ENCODE measurements at regions not wholly inside any gene's neighbourhood (a gene's known extent, or its start where the extent isn't known, plus 50 kb on each side); places are given as distances from the start of the nearest gene placed in this dataset.

- H3K27me3 ChIP-seq (ENCODE audit: low read length), result no peaks in the 10 kb centered on the region
- no peaks in the 10 kb centered on the region for H4K20me1 ChIP-seq (ENCODE audit: low read depth, low read length)
- no peaks in the 10 kb centered on the region for H3F3A ChIP-seq (ENCODE audit: insufficient read depth)
- no peaks in the 10 kb centered on the region for H3K79me2 ChIP-seq (ENCODE audit: insufficient read depth, low read length)
- no peaks in the 10 kb centered on the region for H3K9me2 ChIP-seq (replicated peaks; ENCODE audit: insufficient read depth, low read length)
- no peak overlapping the region for H3K9ac ChIP-seq (ENCODE audit: low read length)
- H3K36me3 ChIP-seq (ENCODE audit: low read length), result no peaks in the 10 kb centered on the region
- no peak overlapping the region for H3K27ac ChIP-seq (ENCODE audit: low read depth, low read length)
- no peak overlapping the region for H3K4me2 ChIP-seq (ENCODE audit: low read depth, low read length, poor library complexity, severe bottlenecking)
- TF ChIP-seq EZH2phosphoT487 (conservative IDR thresholded peaks at IDR 0.05; ENCODE audit: low read length) (no peak), CTCF (IDR thresholded peaks at IDR 0.05; ENCODE audit: insufficient read depth, low read length, poor library complexity, severe bottlenecking) (peak; percentile 14)
- H2AFZ ChIP-seq (ENCODE audit: low read depth, low read length, severe bottlenecking), result no peak overlapping the region
- H3K9me3 ChIP-seq (ENCODE audit: insufficient read depth, low read length), result no peaks in the 10 kb centered on the region
- no peak overlapping the region for H3K4me3 ChIP-seq (ENCODE audit: insufficient read depth, low read length, poor library complexity, severe bottlenecking)
Measured at GRCh38 chr3:13192471-13193213, 119.4 kb upstream of the IQSEC1 start.

GRCh38 chr3:13191016-13191415, 117.8 kb upstream of the IQSEC1 start:
- H3K27me3 ChIP-seq (ENCODE audit: low read length), result no peaks in the 10 kb centered on the region
- H3K27ac ChIP-seq (ENCODE audit: low read depth, low read length), result no peak overlapping the region
- no peak overlapping the region for H3K4me2 ChIP-seq (ENCODE audit: low read depth, low read length, poor library complexity, severe bottlenecking)
- H2AFZ ChIP-seq (ENCODE audit: low read depth, low read length, severe bottlenecking), result no peak overlapping the region
- H3K9me3 ChIP-seq (ENCODE audit: insufficient read depth, low read length), result no peaks in the 10 kb centered on the region
- H4K20me1 ChIP-seq (ENCODE audit: low read depth, low read length), result no peaks in the 10 kb centered on the region
- no peak for TF ChIP-seq EZH2phosphoT487 (conservative IDR thresholded peaks at IDR 0.05; ENCODE audit: low read length)
- TF ChIP-seq CTCF (IDR thresholded peaks at IDR 0.05; ENCODE audit: insufficient read depth, low read length, poor library complexity, severe bottlenecking), result no peak
- no peak overlapping the region for H3K9ac ChIP-seq (ENCODE audit: low read length)
- no peaks in the 10 kb centered on the region for H3K36me3 ChIP-seq (ENCODE audit: low read length)
- no peak overlapping the region for H3K4me3 ChIP-seq (ENCODE audit: insufficient read depth, low read length, poor library complexity, severe bottlenecking)
- no peaks in the 10 kb centered on the region for H3K9me2 ChIP-seq (replicated peaks; ENCODE audit: insufficient read depth, low read length)
- H3K79me2 ChIP-seq (ENCODE audit: insufficient read depth, low read length), result no peaks in the 10 kb centered on the region
- no peaks in the 10 kb centered on the region for H3F3A ChIP-seq (ENCODE audit: insufficient read depth)

GRCh38 chr3:13190378-13190765, 117.1 kb upstream of the IQSEC1 start:
- Histone ChIP-seq H3K9me3 (ENCODE audit: insufficient read depth, low read length) (no peaks in the 10 kb centered on the region), H2AFZ (ENCODE audit: low read depth, low read length, severe bottlenecking) (no peak overlapping the region), H4K20me1 (ENCODE audit: low read depth, low read length) (no peaks in the 10 kb centered on the region), H3K9me2 (replicated peaks; ENCODE audit: insufficient read depth, low read length) (no peaks in the 10 kb centered on the region), H3K4me3 (ENCODE audit: insufficient read depth, low read length, poor library complexity, severe bottlenecking) (no peak overlapping the region), H3K9ac (ENCODE audit: low read length) (no peak overlapping the region), H3K4me2 (ENCODE audit: low read depth, low read length, poor library complexity, severe bottlenecking) (no peak overlapping the region), H3K36me3 (ENCODE audit: low read length) (no peaks in the 10 kb centered on the region), H3K27me3 (ENCODE audit: low read length) (no peaks in the 10 kb centered on the region), H3K79me2 (ENCODE audit: insufficient read depth, low read length) (no peaks in the 10 kb centered on the region), H3F3A (ENCODE audit: insufficient read depth) (no peaks in the 10 kb centered on the region), H3K27ac (ENCODE audit: low read depth, low read length) (no peak overlapping the region)
- TF ChIP-seq CTCF (IDR thresholded peaks at IDR 0.05; ENCODE audit: insufficient read depth, low read length, poor library complexity, severe bottlenecking), result no peak
- no peak for TF ChIP-seq EZH2phosphoT487 (conservative IDR thresholded peaks at IDR 0.05; ENCODE audit: low read length)

Measured in SU-DHL-6 (cell line).